ENCODE measurements at regions not wholly inside any gene's neighbourhood (a gene's known extent, or its start where the extent isn't known, plus 50 kb on each side); places are given as distances from the start of the nearest gene placed in this dataset.

DNA sequence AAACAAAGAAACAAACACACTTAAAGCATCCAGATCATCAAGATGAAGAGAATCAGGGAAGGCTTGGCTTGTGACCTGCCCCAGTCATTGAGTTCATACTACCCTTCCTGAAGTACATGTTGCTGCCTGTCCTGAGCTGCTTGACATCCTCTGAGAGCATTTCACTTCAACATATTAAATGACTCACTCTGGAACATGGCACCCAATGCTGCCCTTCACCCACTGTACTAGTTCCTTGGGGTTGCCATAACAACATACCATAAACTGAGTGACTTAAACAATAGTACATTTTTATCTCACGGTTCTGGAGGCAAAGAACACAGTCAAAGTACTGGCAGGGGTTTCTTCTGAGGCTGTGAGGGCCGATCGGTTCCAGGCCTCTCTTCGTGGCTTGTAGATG lies 371.3 kb downstream of the RNF144A start:
- H3F3A ChIP-seq (ENCODE audit: insufficient read depth) = no peaks in the 10 kb centered on the region
- no peak overlapping the region for H3K9ac ChIP-seq
- H3K27me3 ChIP-seq (replicated peaks; ENCODE audit: insufficient read depth) = no peaks in the 10 kb centered on the region

DNA sequence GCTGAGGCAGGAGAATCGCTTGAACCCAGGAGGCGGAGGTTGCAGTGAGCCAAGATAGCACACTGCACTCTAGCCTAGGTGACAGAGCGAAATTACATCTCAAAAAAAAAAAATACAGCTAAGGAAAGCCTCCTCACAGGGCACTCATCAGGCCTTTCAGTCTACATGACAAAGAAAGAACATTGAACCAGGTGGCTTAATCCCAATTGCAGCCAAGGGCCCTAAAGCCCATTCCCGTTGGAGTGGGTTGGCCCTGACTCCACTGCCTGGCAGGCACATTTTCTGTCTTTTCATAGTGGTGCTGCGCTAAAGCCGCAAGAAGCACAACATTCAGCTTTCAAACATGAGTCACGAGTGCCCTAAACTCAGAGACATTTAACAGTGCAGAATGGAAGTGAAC lies 372.5 kb downstream of the RNF144A start:
- Histone ChIP-seq H3K36me3 (ENCODE audit: low read depth) (no peaks in the 10 kb centered on the region), H3K4me1 (ENCODE audit: insufficient read depth) (no peaks in the 10 kb centered on the region), H2AFZ (no peak overlapping the region), H3K9me3 (ENCODE audit: low read depth) (no peaks in the 10 kb centered on the region), H3K4me3 (no peak overlapping the region), H3K4me2 (ENCODE audit: unreplicated experiment) (no peak overlapping the region), H3K9me2 (ENCODE audit: insufficient read depth) (no peaks in the 10 kb centered on the region), H3K9ac (no peak overlapping the region), H4K20me1 (ENCODE audit: insufficient read depth) (no peaks in the 10 kb centered on the region), H3F3A (ENCODE audit: insufficient read depth) (no peaks in the 10 kb centered on the region), H3K27ac (no peak overlapping the region), H3K27me3 (replicated peaks; ENCODE audit: insufficient read depth) (no peaks in the 10 kb centered on the region), H3K79me2 (ENCODE audit: insufficient read depth) (no peaks in the 10 kb centered on the region)
- no peak for DNase-seq
- WGBS, 2 experiments (ENCODE audit: low coverage in 1 of 2, low lambda C conversion rate in 2 of 2, missing lambda C conversion rate in 2 of 2) = 65 to 67% methylated on average over 7 of the region's 7 CpGs
- TF ChIP-seq EZH2 (IDR thresholded peaks at IDR 0.05; ENCODE audit: insufficient read depth, poor library complexity, severe bottlenecking) (no peak), EZH2phosphoT487 (IDR thresholded peaks at IDR 0.05; ENCODE audit: insufficient read depth, low read depth) (no peak)
- in situ Hi-C loops (cut with MboI) = no loop called here

More for the DNA sequence above, 371.3 kb downstream of the RNF144A start:
- H3K79me2 ChIP-seq (ENCODE audit: insufficient read depth) = no peaks in the 10 kb centered on the region
- TF ChIP-seq EZH2phosphoT487 (IDR thresholded peaks at IDR 0.05; ENCODE audit: insufficient read depth, low read depth) (no peak), EZH2 (IDR thresholded peaks at IDR 0.05; ENCODE audit: insufficient read depth, poor library complexity, severe bottlenecking) (no peak)
- WGBS, 2 experiments (ENCODE audit: low coverage in 1 of 2, low lambda C conversion rate in 2 of 2, missing lambda C conversion rate in 2 of 2) = 64 to 65% methylated on average over 4 of the region's 4 CpGs
- H3K4me2 ChIP-seq (ENCODE audit: unreplicated experiment) = no peak overlapping the region
- H3K4me3 ChIP-seq = no peak overlapping the region
- no peaks in the 10 kb centered on the region for H3K9me2 ChIP-seq (ENCODE audit: insufficient read depth)
- no peak for DNase-seq
- H2AFZ ChIP-seq = no peak overlapping the region
- in situ Hi-C loops (cut with MboI) = no loop called here
- no peaks in the 10 kb centered on the region for H4K20me1 ChIP-seq (ENCODE audit: insufficient read depth)
- H3K36me3 ChIP-seq (ENCODE audit: low read depth) = no peaks in the 10 kb centered on the region
- H3K27ac ChIP-seq = no peak overlapping the region
- H3K4me1 ChIP-seq (ENCODE audit: insufficient read depth) = no peaks in the 10 kb centered on the region
- H3K9me3 ChIP-seq (ENCODE audit: low read depth) = no peaks in the 10 kb centered on the region

DNA sequence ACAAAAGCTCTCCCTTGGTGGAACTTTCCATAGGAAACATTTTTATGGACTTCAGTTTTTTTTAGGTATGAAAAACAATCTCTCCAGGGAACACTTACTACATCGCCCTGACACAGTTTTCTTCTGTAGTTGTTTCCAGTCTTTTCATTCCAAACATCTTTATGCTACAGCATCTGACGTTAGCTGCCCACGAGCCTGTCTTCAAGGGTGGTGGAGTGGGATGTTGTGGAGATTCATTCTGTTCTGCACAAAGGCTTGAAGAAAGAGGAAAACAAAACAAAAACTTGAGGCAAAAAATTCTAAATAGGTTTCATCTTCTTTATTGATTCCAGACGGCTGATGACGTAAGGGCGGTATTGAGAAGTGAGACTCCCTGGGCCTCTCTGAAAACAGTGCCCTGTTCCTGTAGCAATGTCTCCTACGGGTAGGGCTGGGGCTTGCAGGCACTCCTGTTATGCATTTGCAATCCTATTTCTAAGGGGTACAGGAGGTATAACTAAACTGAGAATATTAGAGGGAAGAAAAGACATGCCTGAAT lies 375.0 kb downstream of the RNF144A start:
- Histone ChIP-seq H3K9me2 (ENCODE audit: insufficient read depth) (no peaks in the 10 kb centered on the region), H3K4me3 (no peak overlapping the region), H3K9ac (no peak overlapping the region), H3K4me1 (ENCODE audit: insufficient read depth) (no peaks in the 10 kb centered on the region), H3K79me2 (ENCODE audit: insufficient read depth) (no peaks in the 10 kb centered on the region), H3K36me3 (ENCODE audit: low read depth) (no peaks in the 10 kb centered on the region), H2AFZ (no peak overlapping the region), H3K27ac (no peak overlapping the region), H3K27me3 (replicated peaks; ENCODE audit: insufficient read depth) (no peaks in the 10 kb centered on the region), H3K9me3 (ENCODE audit: low read depth) (no peaks in the 10 kb centered on the region), H3K4me2 (ENCODE audit: unreplicated experiment) (no peak overlapping the region), H4K20me1 (ENCODE audit: insufficient read depth) (no peaks in the 10 kb centered on the region), H3F3A (ENCODE audit: insufficient read depth) (no peaks in the 10 kb centered on the region)
- in situ Hi-C loops (cut with MboI) = no loop called here
- peak; percentile 25 for DNase-seq
- TF ChIP-seq EZH2 (IDR thresholded peaks at IDR 0.05; ENCODE audit: insufficient read depth, poor library complexity, severe bottlenecking) (no peak), EZH2phosphoT487 (IDR thresholded peaks at IDR 0.05; ENCODE audit: insufficient read depth, low read depth) (no peak)
- 2 to 3% methylated on average over 7 of the region's 7 CpGs for WGBS, 2 experiments (ENCODE audit: low coverage in 1 of 2, low lambda C conversion rate in 2 of 2, missing lambda C conversion rate in 2 of 2)

DNA sequence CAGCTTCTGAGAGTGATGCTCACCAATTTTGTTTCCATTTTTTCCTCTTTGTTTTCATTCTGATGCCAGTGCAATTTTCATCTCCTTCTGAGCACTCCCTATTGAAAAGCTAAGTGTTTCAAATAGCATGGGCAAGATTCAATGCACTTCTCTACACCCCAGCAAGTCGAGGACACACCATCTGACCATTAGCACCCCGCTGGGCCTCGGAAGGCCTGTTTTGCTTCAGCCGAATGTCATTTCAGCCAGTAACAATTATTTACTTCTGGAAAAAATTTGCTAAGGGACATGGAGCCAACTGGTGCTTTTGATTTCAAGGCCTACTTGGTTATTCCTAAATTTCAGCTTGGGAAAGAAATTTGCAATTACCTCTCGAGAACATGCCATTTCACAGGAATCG lies 392.4 kb downstream of the RNF144A start:
- TF ChIP-seq EZH2phosphoT487 (IDR thresholded peaks at IDR 0.05; ENCODE audit: insufficient read depth, low read depth) = no peak
- TF ChIP-seq EZH2 (IDR thresholded peaks at IDR 0.05; ENCODE audit: insufficient read depth, poor library complexity, severe bottlenecking) = no peak
- in situ Hi-C loops (cut with MboI) = no loop called here
- no peaks in the 10 kb centered on the region for H3K79me2 ChIP-seq (ENCODE audit: insufficient read depth)
- DNase-seq = no peak
- H3K4me2 ChIP-seq (ENCODE audit: unreplicated experiment) = no peak overlapping the region
- H3K9me2 ChIP-seq (ENCODE audit: insufficient read depth) = no peaks in the 10 kb centered on the region
- H3K4me1 ChIP-seq (ENCODE audit: insufficient read depth) = no peaks in the 10 kb centered on the region
- no peaks in the 10 kb centered on the region for H3F3A ChIP-seq (ENCODE audit: insufficient read depth)
- H2AFZ ChIP-seq = no peak overlapping the region
- no peaks in the 10 kb centered on the region for H3K36me3 ChIP-seq (ENCODE audit: low read depth)
- H3K9ac ChIP-seq = no peak overlapping the region
- H3K27me3 ChIP-seq (replicated peaks; ENCODE audit: insufficient read depth) = 0 out of 2 replicates have a peak, but pooled peaks cover 7% of the 10 kb centered on the region
- no peaks in the 10 kb centered on the region for H4K20me1 ChIP-seq (ENCODE audit: insufficient read depth)
- WGBS, 2 experiments (ENCODE audit: low coverage in 1 of 2, low lambda C conversion rate in 2 of 2, missing lambda C conversion rate in 2 of 2) = 14% methylated on average over 6 of the region's 6 CpGs
- no peaks in the 10 kb centered on the region for H3K9me3 ChIP-seq (ENCODE audit: low read depth)
- no peak overlapping the region for H3K4me3 ChIP-seq
- H3K27ac ChIP-seq = no peak overlapping the region

DNA sequence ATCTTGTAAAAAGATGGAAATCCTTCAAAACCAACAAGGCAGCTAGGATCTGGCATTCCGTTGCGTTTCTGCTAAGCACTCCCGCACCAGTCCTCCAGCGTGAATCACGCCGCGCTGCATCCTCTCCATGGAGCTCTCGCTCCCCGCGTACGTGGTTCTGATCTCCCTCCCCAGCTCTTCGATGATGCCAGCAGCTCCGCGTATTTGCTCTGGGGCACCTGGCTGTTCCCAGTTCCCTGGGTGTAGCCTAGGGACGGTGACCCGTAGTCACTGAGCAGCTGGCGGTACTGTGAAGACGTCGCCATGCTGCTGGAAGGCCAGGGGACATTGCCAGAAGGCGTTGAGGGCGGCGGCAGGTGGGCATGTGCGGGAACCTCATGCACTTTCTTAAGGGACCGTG lies 407.5 kb downstream of the RNF144A start:
- TF ChIP-seq EZH2 (IDR thresholded peaks at IDR 0.05; ENCODE audit: insufficient read depth, poor library complexity, severe bottlenecking) = no peak
- TF ChIP-seq EZH2phosphoT487 (IDR thresholded peaks at IDR 0.05; ENCODE audit: insufficient read depth, low read depth) = no peak
- 80% methylated on average over 24 of the region's 24 CpGs for WGBS, 2 experiments (ENCODE audit: low coverage in 1 of 2, low lambda C conversion rate in 2 of 2, missing lambda C conversion rate in 2 of 2)
- H3K4me3 ChIP-seq = no peak overlapping the region
- no peaks in the 10 kb centered on the region for H3K9me2 ChIP-seq (ENCODE audit: insufficient read depth)
- no peak for DNase-seq
- H3F3A ChIP-seq (ENCODE audit: insufficient read depth) = no peaks in the 10 kb centered on the region
- H3K27me3 ChIP-seq (replicated peaks; ENCODE audit: insufficient read depth) = no peaks in the 10 kb centered on the region
- H3K36me3 ChIP-seq (ENCODE audit: low read depth) = no peaks in the 10 kb centered on the region
- H3K9me3 ChIP-seq (ENCODE audit: low read depth) = no peaks in the 10 kb centered on the region
- H4K20me1 ChIP-seq (ENCODE audit: insufficient read depth) = no peaks in the 10 kb centered on the region
- H3K4me2 ChIP-seq (ENCODE audit: unreplicated experiment) = no peak overlapping the region
- no peak overlapping the region for H3K27ac ChIP-seq
- no peak overlapping the region for H2AFZ ChIP-seq
- no peak overlapping the region for H3K9ac ChIP-seq
- no peaks in the 10 kb centered on the region for H3K4me1 ChIP-seq (ENCODE audit: insufficient read depth)
- H3K79me2 ChIP-seq (ENCODE audit: insufficient read depth) = no peaks in the 10 kb centered on the region
- in situ Hi-C loops (cut with MboI) = no loop called here

Data from GM23248 (cell line).